Neuronal stem cell (in vitro differentiated cells): ENCODE measurements at regions not wholly inside any gene's neighbourhood (a gene's known extent, or its start where the extent isn't known, plus 50 kb on each side); places are given as distances from the start of the nearest gene placed in this dataset.

Experiments used
- DNase-seq: peaks from one replicate; pipeline ENCODE4 v3.0.0-alpha.2; 2013; ENCODE audit warnings: low spot score
- H2AFZ ChIP-seq: one replicate; pipeline ENCODE4 v1.6.1; 2013; ENCODE audit warnings: mild to moderate bottlenecking, low read length, inconsistent platforms
- H2AK5ac ChIP-seq: 2 replicates; pipeline ENCODE4 v1.6.1; 2013; ENCODE audit warnings: low read depth, mild to moderate bottlenecking, inconsistent platforms, low read length, moderate library complexity, mixed read lengths
- H2BK120ac ChIP-seq: 2 replicates; pipeline ENCODE4 v1.6.1; 2013; ENCODE audit warnings: low read depth, mild to moderate bottlenecking, inconsistent platforms, low read length, moderate library complexity, mixed read lengths
- H2BK12ac ChIP-seq: one replicate; pipeline ENCODE4 v1.6.1; 2013; ENCODE audit warnings: low read length, inconsistent platforms
- H2BK15ac ChIP-seq: 2 replicates; pipeline ENCODE4 v1.6.1; 2013; ENCODE audit warnings: mild to moderate bottlenecking, low read length, inconsistent platforms, mixed read lengths
- H2BK5ac ChIP-seq: one replicate; pipeline ENCODE4 v1.6.1; 2013; ENCODE audit warnings: inconsistent platforms, mild to moderate bottlenecking, low read length, moderate library complexity
- H3K14ac ChIP-seq: one replicate; pipeline ENCODE4 v1.6.1; 2013; ENCODE audit warnings: low read length, inconsistent platforms
- H3K18ac ChIP-seq: 2 replicates; pipeline ENCODE4 v1.6.1; 2013; ENCODE audit warnings: low read length, inconsistent platforms
- H3K23ac ChIP-seq: 2 replicates; pipeline ENCODE4 v1.6.1; 2013; ENCODE audit warnings: low read depth, mild to moderate bottlenecking, mixed read lengths, low read length, inconsistent platforms; ENCODE audit not compliant: poor library complexity
- H3K27ac ChIP-seq: replicated peaks from 3 replicates; pipeline ENCODE4 v1.5.1; 2013; ENCODE audit warnings: low read length, inconsistent platforms
- H3K27me3 ChIP-seq, 3 experiments: 2 replicates each; pipeline ENCODE4 v1.6.1; 2013; ENCODE audit warnings: low read length in 3 of 3, mild to moderate bottlenecking in 2 of 3, inconsistent platforms in 1 of 3, low read depth in 1 of 3, mixed read lengths in 1 of 3, moderate library complexity in 1 of 3; ENCODE audit not compliant: control insufficient read depth in 3 of 3, insufficient read depth in 3 of 3
- H3K36me3 ChIP-seq, 2 donors: replicated peaks in 1 of 2; 2 replicates each; pipeline ENCODE4 v1.6.1; 2013; ENCODE audit warnings: low read length in 2 of 2; ENCODE audit not compliant: control insufficient read depth in 2 of 2, insufficient read depth in 2 of 2
- H3K4ac ChIP-seq: 2 replicates; pipeline ENCODE4 v1.6.1; 2013; ENCODE audit warnings: inconsistent platforms, mild to moderate bottlenecking, low read length, moderate library complexity
- H3K4me1 ChIP-seq, 2 donors: 1 replicate in 1 of 2; 2 replicates in 1 of 2; pipeline ENCODE4 v1.6.1; 2013; ENCODE audit warnings: low read length in 2 of 2, low read depth in 1 of 2; ENCODE audit not compliant: control insufficient read depth in 2 of 2, insufficient read depth in 1 of 2
- H3K4me2 ChIP-seq: one replicate; pipeline ENCODE4 v1.6.1; 2013; ENCODE audit warnings: mild to moderate bottlenecking, low read length, inconsistent platforms; ENCODE audit not compliant: insufficient read depth, poor library complexity, severe bottlenecking
- H3K4me3 ChIP-seq, 2 donors: 2 replicates each; pipeline ENCODE4 v1.5.1; 2013; ENCODE audit warnings: low read length in 2 of 2, mild to moderate bottlenecking in 2 of 2, inconsistent platforms in 1 of 2, moderate library complexity in 1 of 2
- H3K79me1 ChIP-seq: one replicate; pipeline ENCODE4 v1.6.1; 2013; ENCODE audit warnings: low read depth, mild to moderate bottlenecking, inconsistent platforms, low read length, moderate library complexity
- H3K9ac ChIP-seq: one replicate; pipeline ENCODE4 v1.6.1; 2013; ENCODE audit warnings: mild to moderate bottlenecking, low read depth, low read length, inconsistent platforms; ENCODE audit not compliant: poor library complexity
- H3K9me3 ChIP-seq, 2 donors: replicated peaks in 1 of 2; 2 replicates each; pipeline versions ENCODE3 to v1.6.1; 2013; ENCODE audit warnings: low read length in 2 of 2, mild to moderate bottlenecking in 2 of 2, inconsistent platforms in 1 of 2, low read depth in 1 of 2, mixed read lengths in 1 of 2, moderate library complexity in 1 of 2; ENCODE audit not compliant: control insufficient read depth in 2 of 2, insufficient read depth in 1 of 2
- H4K8ac ChIP-seq: one replicate; pipeline ENCODE4 v1.6.1; 2013; ENCODE audit warnings: low read depth, mild to moderate bottlenecking, inconsistent platforms, low read length, moderate library complexity
- H4K91ac ChIP-seq: one replicate; pipeline ENCODE4 v1.6.1; 2013; ENCODE audit warnings: low read length, low read depth, mild to moderate bottlenecking, inconsistent platforms; ENCODE audit not compliant: poor library complexity
- WGBS, 2 donors: extraction: QIAGEN DNeasy Blood & Tissue Kit; methylation state at CpG; one replicate each; pipeline ENCODE4 v1.1.7; 2013; ENCODE audit warnings: missing lambda C conversion rate in 2 of 2, mixed read lengths in 1 of 2; ENCODE audit not compliant: insufficient read length in 2 of 2, insufficient replicate concordance in 1 of 2; ENCODE audit errors: extremely low coverage in 2 of 2; 5-methylcytosine and 5-hydroxymethylcytosine counted together

DNA sequence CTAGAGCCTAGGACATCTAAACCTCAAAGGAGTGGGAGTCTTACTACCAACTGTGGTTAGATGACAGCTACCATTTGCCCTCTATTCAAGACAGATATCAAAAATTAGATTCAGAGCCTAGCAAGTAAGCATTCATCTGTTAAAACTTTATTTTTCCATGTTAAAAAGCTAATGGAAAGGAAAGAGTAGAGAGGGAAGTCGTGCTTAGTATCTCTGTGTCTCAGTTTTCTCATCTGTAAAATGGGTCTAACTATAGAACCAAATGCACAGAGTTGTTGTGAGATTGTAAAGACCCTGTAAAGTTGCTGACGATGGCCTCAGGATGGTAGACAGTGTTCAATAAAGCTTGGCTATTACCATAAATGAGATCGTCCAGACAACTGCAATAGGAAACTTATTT is 428.5 kb upstream of the RUNX1 start:
- no peak overlapping the region for H4K8ac ChIP-seq
- no peak overlapping the region for H2BK120ac ChIP-seq
- no peak overlapping the region for H3K9ac ChIP-seq
- H2BK5ac ChIP-seq = no peak overlapping the region
- no peaks in the 10 kb centered on the region for H3K9me3 ChIP-seq
- no peaks in the 10 kb centered on the region for H3K36me3 ChIP-seq
- H3K4me2 ChIP-seq = no peak overlapping the region
- H3K79me1 ChIP-seq = no peaks in the 10 kb centered on the region
- DNase-seq = no peak
- H3K23ac ChIP-seq = no peak overlapping the region
- H2AK5ac ChIP-seq = no peak overlapping the region
- no peaks in the 10 kb centered on the region for H3K27me3 ChIP-seq
- H3K4me3 ChIP-seq = no peak overlapping the region
- no peak overlapping the region for H2BK12ac ChIP-seq
- no peak overlapping the region for H3K27ac ChIP-seq
- H3K18ac ChIP-seq = no peak overlapping the region
- no peak overlapping the region for H3K4ac ChIP-seq
- H4K91ac ChIP-seq = no peak overlapping the region
- peaks cover 0 to 2% of the 10 kb centered on the region in 2 donors for H3K4me1 ChIP-seq
- H3K14ac ChIP-seq = no peak overlapping the region
- no peak overlapping the region for H2AFZ ChIP-seq
- H2BK15ac ChIP-seq = no peak overlapping the region
- WGBS, 2 donors = no CpG with 5 or more reads among the region's 3 CpGs

DNA sequence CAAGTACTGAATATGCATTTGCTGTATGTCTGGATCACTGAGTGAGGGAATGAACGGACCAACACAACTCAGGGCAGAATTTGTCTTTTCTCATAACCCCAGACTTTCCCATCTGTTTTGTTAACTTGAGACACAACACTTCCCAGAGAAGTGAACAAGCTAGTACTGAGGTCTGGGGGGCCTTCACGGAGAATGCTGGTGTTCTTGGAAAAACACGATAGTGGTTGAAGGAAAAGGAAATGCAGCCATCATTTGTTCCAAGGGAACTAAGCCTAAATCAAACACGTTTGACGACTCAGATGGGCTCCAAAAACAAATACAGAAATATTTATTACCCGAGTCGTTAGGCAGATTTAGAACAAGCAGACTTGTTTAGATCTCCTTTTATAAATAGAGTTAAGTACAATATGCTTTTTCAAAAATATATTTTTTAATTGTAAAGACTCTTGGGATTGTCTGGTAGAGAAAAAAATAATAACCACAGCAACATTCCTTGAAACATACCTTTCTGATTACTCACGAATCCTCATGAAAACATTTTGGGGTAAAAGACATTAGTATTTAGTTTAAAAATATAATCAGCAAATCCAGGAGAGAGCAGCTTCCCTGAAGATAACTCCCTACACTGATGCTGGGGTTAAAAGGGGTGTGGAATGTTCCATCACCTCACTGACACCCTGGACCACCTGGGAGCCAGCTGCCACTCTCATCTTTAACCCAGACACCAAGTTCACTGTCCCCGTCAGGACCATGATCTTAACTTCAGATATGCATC is 427.7 kb upstream of the RUNX1 start:
- Histone ChIP-seq H4K91ac (no peak overlapping the region), H3K27me3 (no peaks in the 10 kb centered on the region), H3K9me3 (no peaks in the 10 kb centered on the region), H2AK5ac (no peak overlapping the region), H4K8ac (no peak overlapping the region), H3K79me1 (no peaks in the 10 kb centered on the region), H2BK5ac (no peak overlapping the region), H3K23ac (no peak overlapping the region), H3K36me3 (no peaks in the 10 kb centered on the region), H2BK15ac (no peak overlapping the region), H2BK120ac (no peak overlapping the region), H3K4me3 (no peak overlapping the region), H3K4me2 (no peak overlapping the region), H3K27ac (no peak overlapping the region), H2BK12ac (no peak overlapping the region), H3K9ac (no peak overlapping the region), H3K14ac (no peak overlapping the region), H3K4ac (no peak overlapping the region), H3K18ac (no peak overlapping the region), H3K4me1 (peaks cover 0 to 2% of the 10 kb centered on the region in 2 donors), H2AFZ (no peak overlapping the region)
- WGBS, 2 donors = no CpG with 5 or more reads among the region's 9 CpGs
- no peak for DNase-seq

DNA sequence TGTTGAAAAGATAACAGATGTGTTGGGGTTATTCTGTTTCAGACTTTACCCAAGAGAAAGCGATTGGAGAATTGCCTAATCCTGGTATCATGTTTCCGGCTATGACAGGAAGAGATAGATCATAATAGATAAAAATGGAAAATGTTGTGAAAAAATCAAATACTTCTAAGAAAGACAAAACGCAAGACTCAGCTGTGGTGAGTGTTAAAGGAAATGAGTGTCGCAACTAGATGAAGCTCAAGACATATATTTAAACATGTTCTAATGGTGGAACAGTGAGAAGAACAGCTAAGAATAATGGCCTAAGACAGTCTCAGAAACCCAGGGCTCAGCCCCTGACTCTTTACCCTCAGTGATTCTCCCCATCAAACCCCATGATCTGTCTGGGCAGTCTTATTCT is 426.7 kb upstream of the RUNX1 start:
- no peaks in the 10 kb centered on the region for H3K27me3 ChIP-seq
- no CpG with 5 or more reads among the region's 4 CpGs for WGBS, 2 donors
- no peak overlapping the region for H3K4ac ChIP-seq
- no peak overlapping the region for H4K8ac ChIP-seq
- peaks cover 0 to 2% of the 10 kb centered on the region in 2 donors for H3K4me1 ChIP-seq
- no peak overlapping the region for H3K23ac ChIP-seq
- H3K36me3 ChIP-seq = no peaks in the 10 kb centered on the region
- no peak overlapping the region for H3K9ac ChIP-seq
- no peak overlapping the region for H2BK5ac ChIP-seq
- H3K4me2 ChIP-seq = no peak overlapping the region
- no peak overlapping the region for H4K91ac ChIP-seq
- no peak overlapping the region for H3K14ac ChIP-seq
- H3K27ac ChIP-seq = no peak overlapping the region
- no peaks in the 10 kb centered on the region for H3K9me3 ChIP-seq
- no peaks in the 10 kb centered on the region for H3K79me1 ChIP-seq
- no peak overlapping the region for H2AFZ ChIP-seq
- no peak for DNase-seq
- H2BK120ac ChIP-seq = no peak overlapping the region
- H3K18ac ChIP-seq = no peak overlapping the region
- H2BK12ac ChIP-seq = no peak overlapping the region
- H2AK5ac ChIP-seq = no peak overlapping the region
- no peak overlapping the region for H3K4me3 ChIP-seq
- H2BK15ac ChIP-seq = no peak overlapping the region

DNA sequence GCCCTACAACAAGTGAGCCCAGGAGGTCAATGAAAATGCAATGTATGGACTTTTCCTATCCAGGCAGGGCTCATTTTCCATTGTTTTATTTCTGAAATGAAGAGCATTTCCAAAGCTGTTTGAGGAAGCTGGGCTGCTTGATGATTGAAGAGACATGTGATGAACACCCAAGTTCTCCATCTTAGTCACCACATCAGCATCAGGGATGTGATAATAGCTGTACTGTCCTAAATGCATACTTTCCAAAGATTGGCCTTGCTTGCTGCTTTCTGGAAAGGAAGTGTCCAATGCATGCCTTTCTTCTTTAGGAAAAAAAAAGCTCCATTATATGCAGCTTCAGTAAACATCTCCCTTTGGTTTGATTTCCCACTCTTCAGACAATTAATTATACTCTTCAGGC is 425.9 kb upstream of the RUNX1 start:
- H2BK5ac ChIP-seq = no peak overlapping the region
- H3K79me1 ChIP-seq = no peaks in the 10 kb centered on the region
- H3K9ac ChIP-seq = no peak overlapping the region
- H2BK120ac ChIP-seq = no peak overlapping the region
- no peak overlapping the region for H4K8ac ChIP-seq
- H3K27me3 ChIP-seq = no peaks in the 10 kb centered on the region
- no peak overlapping the region for H3K18ac ChIP-seq
- no peak overlapping the region for H2BK15ac ChIP-seq
- H3K14ac ChIP-seq = no peak overlapping the region
- no peaks in the 10 kb centered on the region for H3K36me3 ChIP-seq
- H3K9me3 ChIP-seq = no peaks in the 10 kb centered on the region
- H3K4me1 ChIP-seq = peaks cover 0 to 2% of the 10 kb centered on the region in 2 donors
- no peak overlapping the region for H3K4me2 ChIP-seq
- H2BK12ac ChIP-seq = no peak overlapping the region
- no peak for DNase-seq
- no peak overlapping the region for H4K91ac ChIP-seq
- no peak overlapping the region for H3K23ac ChIP-seq
- no peak overlapping the region for H3K27ac ChIP-seq
- H3K4ac ChIP-seq = no peak overlapping the region
- no peak overlapping the region for H2AK5ac ChIP-seq
- no peak overlapping the region for H3K4me3 ChIP-seq
- H2AFZ ChIP-seq = no peak overlapping the region
